Fibroblast of pulmonary artery (primary cell): ENCODE measurements at regions not wholly inside any gene's neighbourhood (a gene's known extent, or its start where the extent isn't known, plus 50 kb on each side); places are given as distances from the start of the nearest gene placed in this dataset.

Experiments
- DNase-seq: peaks from one replicate; pipeline ENCODE4 v3.0.0-alpha.2; 2010; ENCODE audit warnings: low read depth
- H3K4me3 ChIP-seq: replicated peaks from 2 replicates; pipeline ENCODE4 v1.5.1; 2011; ENCODE audit warnings: low read depth, mild to moderate bottlenecking, control low read depth, low read length, moderate library complexity
- TF ChIP-seq, protein P1 (sequence below): IDR thresholded peaks from 2 replicates; pipeline ENCODE4 v1.5.1; 2011; ENCODE audit warnings: mild to moderate bottlenecking, control low read depth, low read length, inconsistent platforms; ENCODE audit errors: missing control alignments

DNA sequence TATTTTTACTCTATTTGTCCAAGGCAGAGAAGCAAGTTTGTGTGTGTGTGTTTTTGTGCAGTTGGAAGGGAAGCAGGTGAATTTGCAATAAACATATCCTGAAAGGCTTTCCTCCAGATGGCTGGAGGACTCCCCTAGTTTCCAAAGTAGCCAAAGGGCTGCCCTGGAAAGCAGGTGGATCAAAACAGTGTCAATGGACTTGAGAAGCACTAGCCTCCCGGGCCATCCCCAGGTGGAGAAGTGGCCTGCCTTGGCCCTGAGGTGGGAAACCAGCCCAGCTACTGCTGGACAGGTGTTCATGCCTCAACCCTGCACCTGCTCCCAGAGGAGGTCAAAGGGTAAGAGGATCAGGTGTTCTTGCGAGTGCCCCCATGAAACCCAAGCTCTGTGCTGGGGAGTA is 1046.9 kb downstream of the VRK1 start:
- no peak overlapping the region for H3K4me3 ChIP-seq
- TF ChIP-seq, protein P1, sequence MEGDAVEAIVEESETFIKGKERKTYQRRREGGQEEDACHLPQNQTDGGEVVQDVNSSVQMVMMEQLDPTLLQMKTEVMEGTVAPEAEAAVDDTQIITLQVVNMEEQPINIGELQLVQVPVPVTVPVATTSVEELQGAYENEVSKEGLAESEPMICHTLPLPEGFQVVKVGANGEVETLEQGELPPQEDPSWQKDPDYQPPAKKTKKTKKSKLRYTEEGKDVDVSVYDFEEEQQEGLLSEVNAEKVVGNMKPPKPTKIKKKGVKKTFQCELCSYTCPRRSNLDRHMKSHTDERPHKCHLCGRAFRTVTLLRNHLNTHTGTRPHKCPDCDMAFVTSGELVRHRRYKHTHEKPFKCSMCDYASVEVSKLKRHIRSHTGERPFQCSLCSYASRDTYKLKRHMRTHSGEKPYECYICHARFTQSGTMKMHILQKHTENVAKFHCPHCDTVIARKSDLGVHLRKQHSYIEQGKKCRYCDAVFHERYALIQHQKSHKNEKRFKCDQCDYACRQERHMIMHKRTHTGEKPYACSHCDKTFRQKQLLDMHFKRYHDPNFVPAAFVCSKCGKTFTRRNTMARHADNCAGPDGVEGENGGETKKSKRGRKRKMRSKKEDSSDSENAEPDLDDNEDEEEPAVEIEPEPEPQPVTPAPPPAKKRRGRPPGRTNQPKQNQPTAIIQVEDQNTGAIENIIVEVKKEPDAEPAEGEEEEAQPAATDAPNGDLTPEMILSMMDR = no peak
- DNase-seq = no peak

DNA sequence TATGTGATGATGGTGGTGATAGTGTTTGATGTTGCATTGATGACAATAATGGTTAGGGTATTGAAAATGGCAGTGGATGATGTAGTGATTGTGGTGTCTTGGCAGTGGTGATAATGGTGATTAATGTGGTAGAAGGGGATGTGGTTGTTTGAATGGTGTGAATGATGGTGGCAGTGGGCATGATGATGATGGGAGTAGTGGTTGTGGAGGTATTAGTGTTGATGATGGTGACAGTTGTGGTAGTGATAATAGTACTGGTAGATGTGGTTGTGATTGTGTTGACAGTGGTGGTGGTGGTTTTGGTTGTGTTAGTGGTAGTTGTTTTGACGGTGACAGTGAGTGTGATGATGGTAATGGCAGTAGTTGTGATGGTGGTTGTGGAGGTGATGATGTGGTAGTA is 1049.0 kb downstream of the VRK1 start:
- no peak for DNase-seq
- TF ChIP-seq, protein P1 = no peak
- no peak overlapping the region for H3K4me3 ChIP-seq

DNA sequence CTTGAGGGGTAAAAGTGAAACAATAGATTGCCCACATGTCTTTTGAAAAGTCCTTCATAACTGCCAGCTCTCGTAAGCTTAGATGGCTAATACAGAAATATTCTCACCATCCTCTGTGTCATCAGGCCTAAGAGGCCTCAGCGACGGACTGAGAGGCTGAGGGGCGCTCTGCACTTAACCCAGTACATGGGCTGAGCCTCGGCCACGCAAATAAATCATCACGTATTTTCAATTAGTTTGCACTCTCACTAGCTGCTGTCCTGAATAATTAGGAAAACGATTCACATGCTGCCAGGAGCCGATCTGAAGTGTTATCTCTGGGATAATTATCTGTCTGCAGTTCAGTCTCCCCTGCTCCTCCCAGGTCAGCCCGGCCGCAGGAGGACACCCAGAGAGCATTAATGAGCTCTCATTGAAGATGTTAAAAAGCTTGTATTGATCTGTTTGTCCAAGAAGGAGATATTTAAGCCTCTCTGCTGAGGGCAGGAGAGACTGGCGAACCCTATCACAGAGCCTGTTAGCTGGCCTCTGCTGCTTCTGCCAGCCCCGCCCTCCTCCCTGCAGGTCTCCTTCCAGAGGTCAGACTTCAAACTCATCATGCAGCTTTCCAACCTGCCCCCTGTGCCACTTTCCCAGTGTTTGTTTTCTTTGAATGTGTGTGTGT is 1051.3 kb downstream of the VRK1 start:
- TF ChIP-seq, protein P1 = no peak
- no peak for DNase-seq
- H3K4me3 ChIP-seq = no peak overlapping the region

DNA sequence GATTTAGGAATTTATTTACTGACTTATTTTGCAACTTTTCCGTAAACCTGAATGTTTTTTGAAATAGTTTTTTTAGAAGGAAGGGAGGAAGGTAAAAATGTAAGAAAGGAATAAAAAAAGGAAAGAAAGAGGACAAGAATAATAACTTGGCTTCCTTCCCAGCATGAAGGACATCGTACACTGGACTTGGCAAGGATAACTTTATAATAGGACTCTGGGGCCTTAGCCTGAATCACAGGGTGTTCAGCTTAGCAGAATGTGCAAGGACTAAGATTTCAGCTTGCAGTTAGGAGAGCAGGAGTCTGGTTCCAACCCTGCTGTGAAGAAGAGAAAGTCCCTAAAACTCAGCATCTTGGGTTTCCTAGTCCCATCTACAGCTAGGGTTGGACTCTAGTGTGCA is 1053.3 kb downstream of the VRK1 start:
- H3K4me3 ChIP-seq = no peak overlapping the region
- no peak for DNase-seq
- TF ChIP-seq, protein P1 = no peak

DNA sequence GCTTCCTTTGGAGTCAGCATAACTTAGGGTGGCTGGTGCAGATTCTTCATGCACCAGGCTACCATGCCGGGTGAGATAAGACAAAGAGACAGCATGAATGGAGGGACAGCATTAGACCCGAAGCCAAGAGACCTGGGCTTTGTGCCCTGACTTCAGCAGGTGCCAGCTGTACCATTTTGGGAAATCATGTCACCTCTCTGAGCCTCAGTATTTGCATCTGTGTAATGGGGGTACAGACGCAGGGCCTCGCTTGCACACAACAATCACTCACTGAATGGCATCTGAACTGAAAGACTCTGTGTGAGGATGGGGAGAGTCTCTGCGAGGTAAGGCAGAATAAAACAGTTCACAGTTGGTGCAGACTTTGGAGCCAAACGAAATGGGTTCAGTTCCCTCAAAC is 1053.7 kb downstream of the VRK1 start:
- TF ChIP-seq, protein P1 = no peak
- H3K4me3 ChIP-seq = no peak overlapping the region
- no peak for DNase-seq

DNA sequence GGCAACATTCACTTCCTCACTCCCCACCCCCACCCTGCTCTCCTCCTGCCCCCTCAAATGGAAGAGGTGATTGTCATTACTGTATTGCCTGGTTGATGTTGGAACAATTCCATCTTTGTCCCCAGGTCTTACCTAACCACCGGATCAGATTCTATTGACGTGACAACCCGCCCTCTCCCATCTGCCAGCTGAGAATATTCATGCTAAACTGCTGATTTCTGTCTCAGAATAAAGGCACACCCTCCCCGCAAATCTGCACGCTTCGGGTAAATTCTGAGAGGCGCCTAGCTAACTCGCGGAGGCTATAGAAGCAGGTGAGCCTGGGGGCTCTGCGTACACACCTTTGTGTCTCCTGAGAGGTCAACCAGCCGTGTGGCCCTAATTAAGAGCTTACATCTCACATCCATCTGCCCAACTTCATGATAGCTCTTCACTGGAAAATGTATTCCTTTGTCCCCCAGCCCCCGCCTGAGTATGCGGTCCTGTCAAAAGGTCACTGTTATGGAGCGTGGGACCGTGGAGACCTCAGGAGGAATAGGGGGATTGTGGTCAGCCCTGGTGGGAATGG is 1054.3 kb downstream of the VRK1 start:
- no peak overlapping the region for H3K4me3 ChIP-seq
- no peak for DNase-seq
- TF ChIP-seq, protein P1 = no peak

DNA sequence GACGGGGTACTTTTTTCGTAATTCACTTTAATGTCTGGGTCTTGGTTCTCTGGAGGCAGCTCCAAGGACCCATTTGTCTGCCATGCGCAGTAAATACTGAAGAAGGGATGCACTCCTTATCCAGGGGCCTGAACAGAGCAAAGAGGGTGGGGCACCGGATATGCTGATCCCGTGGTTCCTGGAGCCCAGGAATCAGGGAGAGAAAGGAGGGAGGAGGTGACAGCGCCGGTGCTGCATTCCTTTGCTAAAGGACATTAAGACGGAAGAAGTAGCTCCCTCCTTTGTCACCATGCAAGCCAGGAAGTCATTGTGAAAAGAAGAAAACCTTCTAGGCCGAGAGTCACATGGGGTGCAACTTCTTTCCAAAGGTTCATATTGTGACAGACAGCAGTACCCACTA is 1057.7 kb downstream of the VRK1 start:
- DNase-seq = no peak
- TF ChIP-seq, protein P1 = no peak
- H3K4me3 ChIP-seq = no peak overlapping the region
